Heart left ventricle (tissue), 16 donors: ENCODE measurements at regions not wholly inside any gene's neighbourhood (a gene's known extent, or its start where the extent isn't known, plus 50 kb on each side); places are given as distances from the start of the nearest gene placed in this dataset.

Experiments used
- ATAC-seq, 4 donors: fragments of 200-7000 bp; cut with Tn5 transposase; one replicate each; pipeline ENCODE4 v1.9.1; 2020 to 2022; ENCODE audit warnings: moderate library complexity in 4 of 4, mild to moderate bottlenecking in 3 of 4, moderate number of reproducible peaks in 1 of 4
- DNase-seq, 5 donors: peaks; one replicate each; pipeline ENCODE4 v3.0.0-alpha.2; 2020
- H3K27ac ChIP-seq, 12 donors: fragments of 200-600 bp; sonication (generic) in 4 of 12; one replicate each; pipeline versions ENCODE4 v1.5.0 to v1.8.0; 2016 to 2022; ENCODE audit warnings: mild to moderate bottlenecking in 2 of 12
- H3K27me3 ChIP-seq, 9 donors: fragments of 200-600 bp; sonication (generic) in 2 of 9; one replicate each; pipeline versions ENCODE4 v1.5.1 to v1.8.0; 2016 to 2022; ENCODE audit warnings: mild to moderate bottlenecking in 3 of 9
- H3K36me3 ChIP-seq, 9 donors: fragments of 200-600 bp; sonication (generic) in 2 of 9; one replicate each; pipeline versions ENCODE4 v1.5.0 to v1.8.0; 2018 to 2022; ENCODE audit warnings: mild to moderate bottlenecking in 2 of 9
- H3K4me1 ChIP-seq, 12 donors: fragments of 200-600 bp; sonication (generic) in 4 of 12; one replicate each; pipeline versions ENCODE4 v1.5.0 to v1.8.0; 2016 to 2022; ENCODE audit warnings: mild to moderate bottlenecking in 3 of 12
- H3K4me3 ChIP-seq, 12 donors: fragments of 200-600 bp; sonication (generic) in 4 of 12; one replicate each; pipeline versions ENCODE4 v1.5.0 to v1.8.0; 2017 to 2022; ENCODE audit warnings: mild to moderate bottlenecking in 9 of 12, moderate library complexity in 4 of 12
- H3K9me3 ChIP-seq, 12 donors: fragments of 200-600 bp; sonication (generic) in 4 of 12; one replicate each; pipeline versions ENCODE4 v1.5.0 to v1.8.0; 2016 to 2022; ENCODE audit warnings: mild to moderate bottlenecking in 1 of 12
- POLR2A ChIP-seq, 2 donors: fragments of 450-650 bp; IDR thresholded peaks; one replicate each; pipeline ENCODE4 v1.6.1; 2017; ENCODE audit warnings: antibody characterized with exemption in 2 of 2, mild to moderate bottlenecking in 2 of 2, moderate library complexity in 2 of 2
- WGBS, 4 donors: extraction: QIAGEN DNeasy Blood & Tissue Kit in 2 of 4; methylation state at CpG; one replicate each; pipeline versions ENCODE4 v1.1.5 to v1.1.7; 2013 to 2018; 5-methylcytosine and 5-hydroxymethylcytosine counted together
- intact Hi-C, 10 donors: fragments of 100-400 bp; cut with DNase I; formaldehyde crosslinking; loops; one replicate each; pipeline versions ENCODE4 v1.11.1 to v1.14.2; 2022
- TF ChIP-seq, protein P1 (sequence below), 12 donors: fragments of 200-600 bp; sonication (generic) in 4 of 12; IDR thresholded peaks; one replicate each; pipeline versions ENCODE4 v1.5.0 to v1.8.0; 2018 to 2022; ENCODE audit warnings: antibody characterized with exemption in 12 of 12, mild to moderate bottlenecking in 5 of 12
- donor health status: ischemic (EF 13 %, LVEDD 7.1; RV severe dilation, severe dysfunction).
- donor health status: healthy with polysubstance abuse.
- donor health status: DM: no; HTN: yes; CAD: no.
- donor health status: DM: no; HTN: no; CAD: no.
- donor health status: ischemic (EF 25% LVEDD 6.9; RV normal size, moderate dysfunction).
- donor health status: ischemic (EF 25% LVEDD 5.7; RV mildly dilated, moderate dysfunction).
- donor health status: healthy.
- donor health status: DM: yes; HTN: yes; CAD: no.
- donor health status: ischemic (EF 35%, LVEDD 5.7; RV mildly dilated, moderate dysfunction).
- donor health status: nonischemic (EF 11% LVEDD 7.7; RV severe dilation, severe dysfunction).
- donor health status: DM: yes; HTN: yes; CAD: no.
- donor health status: PGD.
- donor health status: ischemic (EF 29% LVEDD 5.4; RV normal size, mild dysfunction).
- donor health status: nonischemic (EF 23%, LVEDD 6.1; RV moderate dilation, normal function).

DNA sequence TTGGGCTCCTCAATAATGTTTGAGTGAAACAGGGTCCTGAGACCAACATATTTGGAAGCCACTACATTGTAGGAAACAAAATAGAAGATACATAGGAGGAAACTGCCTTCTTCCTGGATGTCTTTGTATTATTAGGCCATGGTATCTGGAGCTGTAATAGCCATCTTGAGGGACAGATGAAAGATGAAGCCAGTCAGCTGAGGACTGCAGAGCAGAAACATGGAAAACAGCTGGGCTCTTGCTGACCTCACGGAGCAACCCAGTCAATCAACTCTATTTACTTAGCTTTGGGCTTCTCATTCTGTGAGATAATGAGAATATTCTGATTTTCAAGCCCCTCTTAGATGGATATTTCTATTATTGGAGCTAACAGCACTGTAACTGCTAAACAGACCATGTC is 962.4 kb downstream of the BCL11B start:
- H3K27me3 ChIP-seq: no peaks in the 10 kb centered on the region
- no peak overlapping the region for H3K4me3 ChIP-seq
- no peaks in the 10 kb centered on the region for H3K9me3 ChIP-seq
- ATAC-seq: no peak
- TF ChIP-seq POLR2A (IDR thresholded peaks at IDR 0.05): no peak
- TF ChIP-seq, protein P1, sequence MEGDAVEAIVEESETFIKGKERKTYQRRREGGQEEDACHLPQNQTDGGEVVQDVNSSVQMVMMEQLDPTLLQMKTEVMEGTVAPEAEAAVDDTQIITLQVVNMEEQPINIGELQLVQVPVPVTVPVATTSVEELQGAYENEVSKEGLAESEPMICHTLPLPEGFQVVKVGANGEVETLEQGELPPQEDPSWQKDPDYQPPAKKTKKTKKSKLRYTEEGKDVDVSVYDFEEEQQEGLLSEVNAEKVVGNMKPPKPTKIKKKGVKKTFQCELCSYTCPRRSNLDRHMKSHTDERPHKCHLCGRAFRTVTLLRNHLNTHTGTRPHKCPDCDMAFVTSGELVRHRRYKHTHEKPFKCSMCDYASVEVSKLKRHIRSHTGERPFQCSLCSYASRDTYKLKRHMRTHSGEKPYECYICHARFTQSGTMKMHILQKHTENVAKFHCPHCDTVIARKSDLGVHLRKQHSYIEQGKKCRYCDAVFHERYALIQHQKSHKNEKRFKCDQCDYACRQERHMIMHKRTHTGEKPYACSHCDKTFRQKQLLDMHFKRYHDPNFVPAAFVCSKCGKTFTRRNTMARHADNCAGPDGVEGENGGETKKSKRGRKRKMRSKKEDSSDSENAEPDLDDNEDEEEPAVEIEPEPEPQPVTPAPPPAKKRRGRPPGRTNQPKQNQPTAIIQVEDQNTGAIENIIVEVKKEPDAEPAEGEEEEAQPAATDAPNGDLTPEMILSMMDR (IDR thresholded peaks at IDR 0.05): no peak
- no peak overlapping the region for H3K27ac ChIP-seq
- H3K4me1 ChIP-seq: no peaks in the 10 kb centered on the region
- DNase-seq: no peak
- H3K36me3 ChIP-seq: no peaks in the 10 kb centered on the region
- WGBS, 4 donors: 36 to 56% (median 40%) methylated on average over 1 of the region's 1 CpG
- intact Hi-C loops: no loop called here

DNA sequence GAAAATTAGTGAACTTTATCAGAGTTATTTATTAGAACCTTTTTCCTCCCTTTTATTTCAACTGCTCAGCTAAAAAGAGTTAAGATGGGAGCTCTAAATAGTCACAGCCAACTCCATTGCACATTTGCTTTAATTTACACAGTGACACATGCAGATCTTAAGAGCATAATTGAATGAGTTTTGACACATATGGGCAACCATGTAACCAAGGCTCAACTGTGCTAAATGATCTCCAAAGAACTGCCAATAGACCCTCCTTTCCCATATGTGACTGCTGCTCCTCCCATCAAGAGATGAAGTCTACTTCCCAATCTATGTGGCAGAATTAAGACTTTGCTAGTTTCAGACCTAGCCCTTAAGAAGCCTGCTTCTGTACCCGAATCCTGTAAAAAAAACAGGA is 960.0 kb downstream of the BCL11B start:
- intact Hi-C loops: no loop called here
- Histone ChIP-seq H3K4me1 (no peaks in the 10 kb centered on the region), H3K4me3 (no peak overlapping the region), H3K36me3 (no peaks in the 10 kb centered on the region), H3K9me3 (peaks cover 0 to 5% (median 0%) of the 10 kb centered on the region in 12 donors), H3K27ac (no peak overlapping the region), H3K27me3 (no peaks in the 10 kb centered on the region)
- TF ChIP-seq, protein P1 (IDR thresholded peaks at IDR 0.05): no peak
- no peak for TF ChIP-seq POLR2A (IDR thresholded peaks at IDR 0.05)
- ATAC-seq: no peak
- 62 to 83% (median 71%) methylated on average over 1 of the region's 1 CpG for WGBS, 4 donors
- DNase-seq: no peak

- TF ChIP-seq, protein P1 (IDR thresholded peaks at IDR 0.05): no peak
- H3K9me3 ChIP-seq: peaks cover 0 to 29% (median 5%) of the 10 kb centered on the region in 12 donors
- H3K27me3 ChIP-seq: no peaks in the 10 kb centered on the region
- no peak overlapping the region for H3K4me3 ChIP-seq
- no peak for ATAC-seq
- intact Hi-C loops: no loop called here
- DNase-seq: no peak
- 56 to 66% (median 63%) methylated on average over 3 of the region's 3 CpGs for WGBS, 4 donors
- H3K36me3 ChIP-seq: no peaks in the 10 kb centered on the region
- no peak overlapping the region for H3K27ac ChIP-seq
- H3K4me1 ChIP-seq: no peaks in the 10 kb centered on the region
Observed at GRCh38 chr14:98321841-98322240, 950.2 kb downstream of the BCL11B start.

- 81 to 83% (median 82%) methylated on average over 2 of the region's 2 CpGs for WGBS, 4 donors
Observed at GRCh38 chr14:98323836-98324235, 948.2 kb downstream of the BCL11B start.

More at GRCh38 chr14:98323836-98324235, 948.2 kb downstream of the BCL11B start:
- Histone ChIP-seq H3K27me3 (no peaks in the 10 kb centered on the region), H3K4me3 (no peak overlapping the region), H3K4me1 (no peaks in the 10 kb centered on the region), H3K36me3 (no peaks in the 10 kb centered on the region), H3K27ac (no peak overlapping the region), H3K9me3 (peaks cover 0 to 16% (median 3%) of the 10 kb centered on the region in 12 donors)
- no peak for ATAC-seq
- TF ChIP-seq, protein P1 (IDR thresholded peaks at IDR 0.05): no peak
- TF ChIP-seq POLR2A (IDR thresholded peaks at IDR 0.05): no peak
- intact Hi-C loops: no loop called here
- DNase-seq: no peak
